HK-2 (cell line): ENCODE measurements at regions not wholly inside any gene's neighbourhood (a gene's known extent, or its start where the extent isn't known, plus 50 kb on each side); places are given as distances from the start of the nearest gene placed in this dataset.
"Not testable (repeated sequence)": the region's sequence is repeated elsewhere in the genome, so short reads cannot be mapped to it uniquely, and the experiment has no call there.

Experiments used
- DNase-seq: peaks from one replicate; pipeline ENCODE4 v3.0.0-alpha.2; 2018; ENCODE audit not compliant: unreplicated experiment

DNA sequence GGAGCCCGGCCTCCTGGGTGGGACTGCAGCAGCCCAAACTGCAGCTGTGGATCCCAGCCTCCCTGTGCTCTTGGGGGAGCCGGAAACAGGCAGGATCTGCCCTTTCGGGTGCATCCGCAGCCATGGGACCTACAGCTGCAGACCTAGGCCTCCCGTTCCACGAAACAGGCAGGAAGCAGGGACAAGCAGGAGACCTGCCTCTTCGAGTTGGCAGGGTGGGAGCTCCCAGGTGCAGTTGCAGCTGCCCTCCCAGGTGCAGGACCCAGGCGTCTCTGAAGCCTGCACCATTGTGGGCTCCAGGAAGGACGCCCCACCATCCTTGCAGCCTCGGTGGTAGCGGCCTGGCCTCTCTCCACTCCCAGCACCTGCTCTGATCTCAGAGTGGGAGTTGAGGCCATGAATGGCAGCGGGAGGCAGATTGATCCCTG lies 189.0 kb upstream of the KLHL1 start:
- DNase-seq: no peak

- no peak for DNase-seq
Measured at GRCh38 chr13:70284371-70284770, 176.1 kb upstream of the KLHL1 start.

DNA sequence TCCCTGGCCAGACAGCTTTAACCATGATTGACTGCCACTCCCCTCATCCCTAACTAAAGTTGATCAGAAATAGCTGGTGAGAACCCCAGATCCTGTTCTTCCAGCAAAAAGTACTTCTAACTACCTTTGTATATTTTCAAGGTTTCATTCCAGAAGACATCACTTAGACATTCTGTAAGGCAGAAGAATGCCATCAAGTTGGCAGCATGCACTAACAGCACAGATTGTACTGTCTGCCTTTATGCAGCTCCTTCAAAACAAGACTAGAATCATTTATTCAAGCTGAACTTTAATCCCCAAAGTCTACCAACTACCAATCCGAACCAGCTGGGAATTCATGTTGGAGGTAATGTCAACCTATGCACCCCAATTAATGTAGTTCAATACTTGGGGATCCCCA lies 167.6 kb upstream of the KLHL1 start:
- no peak for DNase-seq

DNA sequence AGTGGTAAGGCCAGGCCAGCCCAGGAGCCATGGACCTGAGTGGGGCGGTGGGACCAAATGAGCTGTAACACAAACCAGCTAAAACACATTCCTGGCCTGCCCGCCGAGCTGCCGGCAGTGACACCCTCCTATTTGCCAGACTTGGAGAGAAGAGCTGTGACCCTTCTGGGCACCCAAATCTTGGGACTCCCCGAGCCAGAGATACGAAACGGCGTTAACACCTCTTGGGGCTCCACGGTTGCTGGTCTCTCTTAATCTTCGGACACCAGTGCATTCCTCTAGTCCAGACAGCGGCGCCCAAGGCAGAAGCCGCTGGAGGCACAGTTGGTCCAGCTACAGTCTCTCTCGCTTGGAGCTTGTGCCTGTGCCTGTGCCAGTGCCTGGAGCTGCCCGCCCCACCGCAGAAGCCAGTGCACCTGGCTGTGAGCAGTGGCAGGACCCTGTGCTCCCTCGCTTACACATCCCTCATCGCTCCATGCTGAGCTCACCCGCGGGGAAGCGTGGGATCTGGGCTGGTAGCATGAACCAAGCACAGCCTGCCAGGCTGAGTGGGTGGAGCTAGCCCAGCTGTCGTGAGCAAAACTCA lies 147.2 kb upstream of the KLHL1 start:
- no peak for DNase-seq

- no peak for DNase-seq
Measured at GRCh38 chr13:70253834-70254233, 145.6 kb upstream of the KLHL1 start.

DNA sequence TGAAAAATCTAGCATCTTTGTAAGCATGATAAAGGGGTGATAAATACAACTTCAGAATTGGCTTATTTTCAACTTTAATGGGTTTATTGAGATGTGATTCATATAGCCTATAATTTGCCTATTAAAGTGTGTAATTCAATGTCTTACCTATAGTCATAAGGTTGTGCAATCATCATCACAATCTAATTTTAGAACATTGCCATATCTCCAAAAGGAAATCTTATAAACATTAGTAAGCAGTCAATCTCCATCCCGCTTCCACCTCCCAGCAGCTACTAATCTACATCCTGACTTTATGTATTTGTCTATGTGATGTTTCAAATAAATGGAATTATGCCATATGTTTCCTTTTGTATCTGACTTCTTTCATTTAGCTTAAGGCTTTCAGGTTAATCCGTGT lies 145.2 kb upstream of the KLHL1 start:
- no peak for DNase-seq

DNA sequence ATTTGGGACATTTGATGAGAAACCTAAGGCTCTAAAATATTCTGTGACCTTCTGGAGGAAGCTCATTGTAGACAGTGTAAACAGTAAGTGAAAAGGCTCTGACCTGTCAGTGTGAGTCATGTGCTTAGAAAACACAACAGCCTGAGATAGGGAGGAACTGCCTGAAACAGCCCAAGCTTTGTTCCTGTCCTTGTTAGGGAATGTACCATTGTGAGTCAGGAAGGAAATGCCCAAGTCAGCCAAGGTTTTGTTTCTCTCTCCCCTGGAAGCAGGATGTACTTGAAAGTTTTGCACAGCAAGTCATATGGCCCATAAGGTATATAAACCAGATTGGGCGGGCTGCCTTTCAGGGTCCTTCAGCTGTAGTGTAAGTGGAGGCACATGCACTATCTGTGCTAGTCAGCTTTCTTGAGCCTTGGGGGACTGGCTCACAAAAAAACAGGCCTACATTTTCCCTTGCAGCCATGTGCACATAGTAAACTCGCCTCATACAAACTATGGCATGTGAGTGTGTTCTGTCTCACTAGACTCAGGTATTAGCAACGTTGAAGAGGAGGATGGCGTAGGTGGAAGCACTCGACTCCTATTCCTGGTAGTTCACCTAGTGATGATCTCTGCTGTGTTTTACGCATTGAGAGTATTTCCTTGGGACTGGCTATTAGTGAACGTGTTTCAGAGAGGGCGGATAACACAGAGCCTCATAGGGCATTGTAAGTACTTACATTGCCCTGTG lies 141.2 kb upstream of the KLHL1 start:
- peak; percentile 38 for DNase-seq

- no peak for DNase-seq
Measured at GRCh38 chr13:70237131-70237530, 128.9 kb upstream of the KLHL1 start.

DNA sequence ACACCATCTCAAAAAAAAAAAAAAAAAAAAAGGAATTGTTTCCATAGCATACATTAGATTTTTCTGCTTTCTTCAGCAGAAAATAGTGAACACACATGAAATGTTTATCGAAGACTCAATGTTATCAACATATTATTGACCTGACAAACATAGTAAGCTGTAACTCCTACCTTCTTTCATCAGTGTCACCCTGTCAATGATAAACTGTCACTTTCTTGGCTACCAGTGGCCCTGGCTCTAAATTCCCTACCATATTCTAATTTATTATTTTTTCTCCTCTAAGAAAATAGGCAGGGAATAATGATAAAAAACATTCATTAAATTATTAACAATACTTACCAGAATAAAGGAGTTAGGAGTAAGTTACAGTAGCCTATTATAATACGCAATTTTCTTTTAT lies 127.3 kb upstream of the KLHL1 start:
- DNase-seq: no peak

DNA sequence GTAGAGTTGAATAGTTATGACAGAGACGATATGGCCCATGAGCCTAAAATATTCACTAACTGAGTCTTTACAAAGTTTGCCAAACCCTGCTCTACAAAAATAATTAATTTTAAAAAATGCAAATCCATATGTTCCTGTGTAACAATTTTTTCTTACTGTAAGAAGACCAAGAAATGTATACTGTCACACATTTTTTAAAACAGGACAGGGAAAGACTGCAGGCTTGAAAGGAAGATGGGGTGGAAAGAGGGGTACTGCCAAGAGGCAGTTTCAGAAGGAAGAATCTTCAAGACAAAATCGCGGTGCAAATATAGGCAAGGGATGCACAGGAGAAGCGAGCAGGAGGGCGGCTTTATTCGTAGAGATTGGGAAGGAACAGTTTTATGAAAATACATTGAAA lies 115.7 kb upstream of the KLHL1 start:
- DNase-seq: no peak

GRCh38 chr13:70222926-70223325 lies 114.7 kb upstream of the KLHL1 start:
- no peak for DNase-seq

GRCh38 chr13:70218618-70219017 lies 110.4 kb upstream of the KLHL1 start:
- DNase-seq: no peak

- not testable (repeated sequence) for DNase-seq
Measured at GRCh38 chr13:70208968-70209367, 100.7 kb upstream of the KLHL1 start.

DNA sequence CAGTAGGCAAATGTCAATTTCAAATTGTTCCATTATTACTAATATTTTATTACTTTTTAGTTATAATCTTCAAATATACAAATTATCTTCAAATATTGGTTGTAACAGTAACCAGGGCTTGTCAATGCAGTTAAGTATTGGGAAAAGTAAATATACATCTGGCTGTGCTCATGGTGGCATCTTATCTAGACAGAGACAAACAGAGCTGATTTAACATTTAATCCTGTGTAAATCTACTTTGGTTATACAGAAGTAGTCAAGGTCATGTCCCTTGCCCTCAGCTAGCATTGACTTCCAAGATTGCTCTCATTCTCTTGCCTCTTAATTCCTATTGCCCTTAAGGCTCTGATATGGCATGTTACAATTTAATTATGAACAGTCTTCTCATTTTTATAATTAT lies 98.4 kb upstream of the KLHL1 start:
- no peak for DNase-seq

- DNase-seq: no peak
Measured at GRCh38 chr13:70203661-70204229, 95.5 kb upstream of the KLHL1 start.

GRCh38 chr13:70191034-70191433 lies 82.8 kb upstream of the KLHL1 start:
- DNase-seq: no peak

DNA sequence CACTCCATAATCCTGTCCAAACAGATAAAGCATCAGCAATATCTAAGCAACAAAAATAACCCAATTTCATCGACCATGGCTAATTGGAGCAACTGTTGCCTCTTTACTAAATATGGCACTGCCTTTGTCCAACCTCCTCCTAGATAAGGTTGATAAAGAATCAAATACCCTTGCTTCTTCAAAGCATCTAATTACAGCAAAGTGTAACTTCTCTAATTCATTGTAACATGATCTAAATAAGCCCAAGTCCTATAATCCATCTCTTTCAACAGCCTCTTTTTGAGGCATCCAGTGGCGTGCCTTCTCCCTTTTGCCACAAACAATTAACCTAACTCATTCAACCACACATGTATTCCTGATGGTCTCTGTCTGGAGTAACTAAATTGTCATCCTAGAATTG lies 81.7 kb upstream of the KLHL1 start:
- DNase-seq: no peak

DNA sequence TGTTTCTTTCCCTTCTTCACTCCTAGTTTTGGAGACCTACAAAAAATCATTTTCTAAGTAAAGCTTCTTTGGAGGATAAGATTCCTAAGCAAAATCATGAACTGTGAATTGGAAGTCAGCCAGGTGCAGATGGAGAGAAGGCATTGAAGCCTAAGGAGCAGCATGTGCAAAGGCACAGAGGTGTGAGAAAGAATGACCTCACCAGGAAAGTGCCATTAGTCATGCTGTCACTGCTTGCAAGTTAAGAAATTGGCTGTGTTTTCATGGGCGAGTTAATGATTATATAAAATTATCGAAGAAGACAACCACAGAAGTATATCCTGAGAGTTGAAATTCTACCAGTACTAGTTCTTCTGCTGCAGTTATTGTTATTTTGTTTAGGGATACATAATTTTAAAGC lies 80.3 kb upstream of the KLHL1 start:
- DNase-seq: peak; percentile 41

GRCh38 chr13:70183041-70183440 lies 74.8 kb upstream of the KLHL1 start:
- no peak for DNase-seq
